ENCODE measurements at regions not wholly inside any gene's neighbourhood (a gene's known extent, or its start where the extent isn't known, plus 50 kb on each side); places are given as distances from the start of the nearest gene placed in this dataset.

DNA sequence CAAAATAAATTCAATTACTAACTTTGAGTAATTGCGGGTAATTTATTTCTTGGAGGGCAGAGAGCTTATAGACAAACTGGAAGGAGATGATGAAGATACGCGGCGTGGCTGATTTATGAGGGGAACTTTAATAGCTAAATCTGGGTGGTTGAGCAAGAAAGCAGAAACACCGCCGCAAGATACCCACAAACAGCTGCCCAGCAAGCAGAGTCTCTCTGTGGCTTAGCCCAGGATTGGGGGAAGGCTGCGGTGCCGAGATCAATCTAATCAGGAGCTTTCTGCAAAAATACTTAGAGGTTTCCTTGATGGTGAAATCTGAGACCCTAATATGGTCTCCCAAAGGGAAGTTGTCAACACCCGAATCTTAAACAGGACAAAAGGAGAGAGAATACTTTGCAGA, 94.9 kb upstream of the MGMT start:
- TF ChIP-seq, protein P1, sequence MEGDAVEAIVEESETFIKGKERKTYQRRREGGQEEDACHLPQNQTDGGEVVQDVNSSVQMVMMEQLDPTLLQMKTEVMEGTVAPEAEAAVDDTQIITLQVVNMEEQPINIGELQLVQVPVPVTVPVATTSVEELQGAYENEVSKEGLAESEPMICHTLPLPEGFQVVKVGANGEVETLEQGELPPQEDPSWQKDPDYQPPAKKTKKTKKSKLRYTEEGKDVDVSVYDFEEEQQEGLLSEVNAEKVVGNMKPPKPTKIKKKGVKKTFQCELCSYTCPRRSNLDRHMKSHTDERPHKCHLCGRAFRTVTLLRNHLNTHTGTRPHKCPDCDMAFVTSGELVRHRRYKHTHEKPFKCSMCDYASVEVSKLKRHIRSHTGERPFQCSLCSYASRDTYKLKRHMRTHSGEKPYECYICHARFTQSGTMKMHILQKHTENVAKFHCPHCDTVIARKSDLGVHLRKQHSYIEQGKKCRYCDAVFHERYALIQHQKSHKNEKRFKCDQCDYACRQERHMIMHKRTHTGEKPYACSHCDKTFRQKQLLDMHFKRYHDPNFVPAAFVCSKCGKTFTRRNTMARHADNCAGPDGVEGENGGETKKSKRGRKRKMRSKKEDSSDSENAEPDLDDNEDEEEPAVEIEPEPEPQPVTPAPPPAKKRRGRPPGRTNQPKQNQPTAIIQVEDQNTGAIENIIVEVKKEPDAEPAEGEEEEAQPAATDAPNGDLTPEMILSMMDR (IDR thresholded peaks at IDR 0.05; ENCODE audit: low read depth, low read length, poor library complexity, severe bottlenecking): no peak
- TF ChIP-seq EZH2phosphoT487 (IDR thresholded peaks at IDR 0.05; ENCODE audit: borderline replicate concordance, low read length): no peak

Measured in DOHH2 (cell line).